Chondrocyte (in vitro differentiated cells): ENCODE measurements at regions not wholly inside any gene's neighbourhood (a gene's known extent, or its start where the extent isn't known, plus 50 kb on each side); places are given as distances from the start of the nearest gene placed in this dataset.

Experiments
- DNase-seq: peaks from one replicate; pipeline ENCODE4 v3.0.0; 2021; ENCODE audit warnings: mixed read lengths, low spot score
- H3K27ac Mint-ChIP-seq: one replicate; pipeline ENCODE4 v1.8.0; 2021; ENCODE audit warnings: mild to moderate bottlenecking, moderate library complexity, mixed read lengths; ENCODE audit not compliant: unreplicated experiment
- H3K27me3 Mint-ChIP-seq: 2 replicates; pipeline ENCODE4 v1.8.0; 2021; ENCODE audit warnings: low read depth, mixed read lengths
- H3K36me3 Mint-ChIP-seq: 2 replicates; pipeline ENCODE4 v1.8.0; 2021; ENCODE audit warnings: low read depth, mixed read lengths
- H3K4me1 Mint-ChIP-seq: 2 replicates; pipeline ENCODE4 v1.8.0; 2021; ENCODE audit warnings: low read depth, mild to moderate bottlenecking, mixed read lengths
- H3K4me3 Mint-ChIP-seq: one replicate; pipeline ENCODE4 v1.8.0; 2021; ENCODE audit warnings: mild to moderate bottlenecking, moderate library complexity, mixed read lengths; ENCODE audit not compliant: unreplicated experiment
- H3K9me3 Mint-ChIP-seq: 2 replicates; pipeline ENCODE4 v1.8.0; 2021; ENCODE audit warnings: low read depth, mixed read lengths
- CTCF ChIP-seq: fragments of 200-600 bp; sonication (generic); IDR thresholded peaks from 2 replicates; pipeline ENCODE4 v1.5.0; 2021; ENCODE audit warnings: antibody characterized with exemption, mild to moderate bottlenecking, moderate library complexity

GRCh38 chr1:118487932-118488331 is 302.9 kb upstream of the SPAG17 start:
- no peak for TF ChIP-seq CTCF
- Mint-ChIP-seq H3K27ac (no peak overlapping the region), H3K4me1 (peaks cover 2% of the 10 kb centered on the region), H3K36me3 (no peaks in the 10 kb centered on the region), H3K9me3 (no peaks in the 10 kb centered on the region), H3K27me3 (no peaks in the 10 kb centered on the region), H3K4me3 (no peak overlapping the region)
- no peak for DNase-seq

GRCh38 chr1:118487091-118487490 is 302.1 kb upstream of the SPAG17 start:
- TF ChIP-seq CTCF, result no peak
- Mint-ChIP-seq H3K36me3 (no peaks in the 10 kb centered on the region), H3K27ac (no peak overlapping the region), H3K4me1 (peaks cover 2% of the 10 kb centered on the region), H3K4me3 (no peak overlapping the region), H3K27me3 (no peaks in the 10 kb centered on the region), H3K9me3 (no peaks in the 10 kb centered on the region)
- DNase-seq, result no peak

- peaks cover 2% of the 10 kb centered on the region for H3K4me1 Mint-ChIP-seq
- TF ChIP-seq CTCF, result no peak
- H3K27ac Mint-ChIP-seq, result no peak overlapping the region
- no peaks in the 10 kb centered on the region for H3K9me3 Mint-ChIP-seq
- H3K27me3 Mint-ChIP-seq, result no peaks in the 10 kb centered on the region
- H3K4me3 Mint-ChIP-seq, result no peak overlapping the region
- no peak for DNase-seq
- no peaks in the 10 kb centered on the region for H3K36me3 Mint-ChIP-seq
These were observed 301.2 kb upstream of the SPAG17 start for GRCh38 chr1:118486199-118486598.

GRCh38 chr1:118485757-118486156 is 300.7 kb upstream of the SPAG17 start:
- Mint-ChIP-seq H3K4me3 (no peak overlapping the region), H3K27me3 (no peaks in the 10 kb centered on the region), H3K4me1 (peaks cover 2% of the 10 kb centered on the region), H3K27ac (no peak overlapping the region), H3K9me3 (no peaks in the 10 kb centered on the region), H3K36me3 (no peaks in the 10 kb centered on the region)
- TF ChIP-seq CTCF, result no peak
- DNase-seq, result no peak

- no peak overlapping the region for H3K27ac Mint-ChIP-seq
- TF ChIP-seq CTCF, result no peak
- H3K4me3 Mint-ChIP-seq, result no peak overlapping the region
- H3K9me3 Mint-ChIP-seq, result no peaks in the 10 kb centered on the region
- H3K27me3 Mint-ChIP-seq, result no peaks in the 10 kb centered on the region
- H3K4me1 Mint-ChIP-seq, result peaks cover 2% of the 10 kb centered on the region
- no peaks in the 10 kb centered on the region for H3K36me3 Mint-ChIP-seq
- no peak for DNase-seq
These were observed 299.9 kb upstream of the SPAG17 start for GRCh38 chr1:118484893-118485292.
